DMS79 (cell line): ENCODE measurements at regions not wholly inside any gene's neighbourhood (a gene's known extent, or its start where the extent isn't known, plus 50 kb on each side); places are given as distances from the start of the nearest gene placed in this dataset.

Experiments used
- DNase-seq: peaks from one replicate; lab custom pipeline; 2025; lab: John Stamatoyannopoulos, UW

DNA sequence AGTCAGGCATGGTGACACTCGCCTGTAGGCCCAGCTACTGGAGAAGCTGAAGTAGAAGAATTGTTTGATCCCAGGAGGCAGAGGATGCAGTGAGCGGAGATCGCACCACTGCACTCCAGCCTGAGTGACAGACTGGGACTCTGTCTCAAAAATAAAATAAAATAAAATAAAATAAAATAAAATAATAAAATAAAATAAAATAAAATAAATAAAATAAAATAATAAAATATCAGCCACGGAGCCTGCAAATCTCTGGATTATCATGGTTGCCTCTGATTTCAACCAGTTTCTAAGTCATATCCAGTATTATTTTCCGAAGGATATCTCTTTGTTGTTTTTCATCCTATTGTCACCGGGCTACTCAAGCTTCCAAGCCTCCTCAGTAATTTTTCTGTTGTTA is 51.7 kb upstream of the FZD8 start:
- no peak for DNase-seq
